ENCODE measurements at regions not wholly inside any gene's neighbourhood (a gene's known extent, or its start where the extent isn't known, plus 50 kb on each side); places are given as distances from the start of the nearest gene placed in this dataset.

- TF ChIP-seq CTCF (IDR thresholded peaks at IDR 0.05; ENCODE audit: low read depth, low read length) (no peak), EZH2phosphoT487 (IDR thresholded peaks at IDR 0.05; ENCODE audit: low read depth) (no peak)
Measured at GRCh38 chr14:38425324-38425976, 169.6 kb upstream of the CLEC14A start.

Measured in OCI-LY3 (cell line).